AG10803 (cell line): ENCODE measurements at regions not wholly inside any gene's neighbourhood (a gene's known extent, or its start where the extent isn't known, plus 50 kb on each side); places are given as distances from the start of the nearest gene placed in this dataset.

Experiments used
- DNase-seq: peaks from one replicate; pipeline ENCODE4 v3.0.0; 2010; ENCODE audit warnings: low read depth
- H3K4me3 ChIP-seq: 2 replicates; pipeline ENCODE4 v1.5.1; 2011; ENCODE audit warnings: mild to moderate bottlenecking, low read length, control low read depth
- CTCF ChIP-seq: conservative IDR thresholded peaks from 2 replicates; pipeline ENCODE4 v1.5.1; 2011; ENCODE audit warnings: mild to moderate bottlenecking, low read length, control low read depth, inconsistent platforms

- no peak for TF ChIP-seq CTCF
- no peak for DNase-seq
- no peak overlapping the region for H3K4me3 ChIP-seq
Measured at GRCh38 chr6:100103194-100103593, 109.2 kb upstream of the MCHR2 start.

GRCh38 chr6:100101644-100102043 lies 107.6 kb upstream of the MCHR2 start:
- no peak for DNase-seq
- H3K4me3 ChIP-seq = no peak overlapping the region

GRCh38 chr6:100100776-100101175 lies 106.8 kb upstream of the MCHR2 start:
- no peak for TF ChIP-seq CTCF
- H3K4me3 ChIP-seq = no peak overlapping the region
- DNase-seq = no peak

More at GRCh38 chr6:100101644-100102043, 107.6 kb upstream of the MCHR2 start:
- no peak for TF ChIP-seq CTCF

- H3K4me3 ChIP-seq = no peak overlapping the region
- DNase-seq = no peak
- peak; percentile 71 for TF ChIP-seq CTCF
Measured at GRCh38 chr6:100099189-100100074, 105.4 kb upstream of the MCHR2 start.

GRCh38 chr6:100096936-100097335 lies 102.9 kb upstream of the MCHR2 start:
- TF ChIP-seq CTCF = no peak
- no peak overlapping the region for H3K4me3 ChIP-seq
- DNase-seq = no peak

GRCh38 chr6:100096341-100096740 lies 102.3 kb upstream of the MCHR2 start:
- H3K4me3 ChIP-seq = no peak overlapping the region
- TF ChIP-seq CTCF = no peak
- DNase-seq = no peak

GRCh38 chr6:100093405-100093804 lies 99.4 kb upstream of the MCHR2 start:
- no peak for DNase-seq
- TF ChIP-seq CTCF = no peak
- H3K4me3 ChIP-seq = no peak overlapping the region
